CD14-positive monocyte (primary cell): ENCODE measurements at regions not wholly inside any gene's neighbourhood (a gene's known extent, or its start where the extent isn't known, plus 50 kb on each side); places are given as distances from the start of the nearest gene placed in this dataset.

ENCODE experiments used
- DNase-seq, 3 donors: peaks; one replicate each; pipeline ENCODE4 v3.0.0-alpha.2; 2011 to 2022
- H2AFZ ChIP-seq: 2 replicates; pipeline ENCODE4 v1.6.0; 2012; ENCODE audit warnings: mild to moderate bottlenecking, low read depth, low read length, inconsistent platforms; ENCODE audit not compliant: insufficient read depth, poor library complexity, severe bottlenecking
- H3K27ac ChIP-seq, 2 donors: 1 replicate in 1 of 2; 2 replicates in 1 of 2; pipeline ENCODE4 v1.5.1; 2012 to 2013; ENCODE audit warnings: low read length in 2 of 2, control low read depth in 1 of 2, inconsistent platforms in 1 of 2, low read depth in 1 of 2, mild to moderate bottlenecking in 1 of 2
- H3K27me3 ChIP-seq, 2 donors: one replicate each; pipeline versions ENCODE4 v1.6.0 to v1.6.1; 2011 to 2013; ENCODE audit warnings: low read length in 2 of 2; ENCODE audit not compliant: control insufficient read depth in 2 of 2, insufficient read depth in 2 of 2
- H3K36me3 ChIP-seq, 2 donors: replicated peaks in 1 of 2; 1 replicate in 1 of 2; 2 replicates in 1 of 2; pipeline versions ENCODE4 v1.5.1 to v1.6.1; 2012 to 2013; ENCODE audit warnings: low read length in 2 of 2, control low read depth in 1 of 2, inconsistent platforms in 1 of 2, mild to moderate bottlenecking in 1 of 2; ENCODE audit not compliant: insufficient read depth in 2 of 2, control insufficient read depth in 1 of 2
- H3K4me1 ChIP-seq, 2 donors: 1 replicate in 1 of 2; 2 replicates in 1 of 2; pipeline versions ENCODE4 v1.5.1 to v1.6.1; 2012 to 2013; ENCODE audit warnings: low read length in 2 of 2, control low read depth in 1 of 2, inconsistent platforms in 1 of 2, mild to moderate bottlenecking in 1 of 2, moderate library complexity in 1 of 2; ENCODE audit not compliant: insufficient read depth in 2 of 2, control insufficient read depth in 1 of 2
- H3K4me2 ChIP-seq: replicated peaks from 2 replicates; pipeline ENCODE3; 2012; ENCODE audit warnings: low read length, moderate library complexity, mild to moderate bottlenecking; ENCODE audit not compliant: poor library complexity, severe bottlenecking; ENCODE audit errors: extremely low read depth
- H3K4me3 ChIP-seq, 3 experiments: fragments of 200-600 bp in 1 of 3; sonication (generic) in 1 of 3; replicated peaks in 1 of 3; 1 replicate in 2 of 3; 2 replicates in 1 of 3; pipeline ENCODE4 v1.5.1; 2011 to 2013; ENCODE audit warnings: low read length in 3 of 3, mild to moderate bottlenecking in 3 of 3, control low read depth in 2 of 3, low read depth in 2 of 3, inconsistent platforms in 1 of 3, moderate library complexity in 1 of 3
- H3K79me2 ChIP-seq: 2 replicates; pipeline ENCODE4 v1.6.0; 2012; ENCODE audit warnings: mild to moderate bottlenecking, control low read depth, inconsistent platforms, low read length, moderate library complexity; ENCODE audit not compliant: insufficient read depth
- H3K9ac ChIP-seq: 2 replicates; pipeline ENCODE4 v1.6.0; 2017; ENCODE audit warnings: low read length, mild to moderate bottlenecking; ENCODE audit not compliant: insufficient read depth, poor library complexity, severe bottlenecking
- H3K9me3 ChIP-seq, 2 donors: replicated peaks in 1 of 2; 1 replicate in 1 of 2; 2 replicates in 1 of 2; pipeline versions ENCODE4 v1.5.1 to v1.6.1; 2012 to 2013; ENCODE audit warnings: low read length in 2 of 2, control low read depth in 1 of 2; ENCODE audit not compliant: control insufficient read depth in 1 of 2, insufficient read depth in 1 of 2
- H4K20me1 ChIP-seq: 2 replicates; pipeline ENCODE4 v1.6.0; 2012; ENCODE audit warnings: mild to moderate bottlenecking, low read length, control low read depth, moderate library complexity; ENCODE audit not compliant: insufficient read depth
- H3K27ac Mint-ChIP-seq, 7 donors: one replicate each; pipeline ENCODE4 v1.8.0; 2020; ENCODE audit warnings: mild to moderate bottlenecking in 7 of 7, mixed read lengths in 7 of 7, moderate library complexity in 6 of 7, inconsistent platforms in 2 of 7
- H3K27me3 Mint-ChIP-seq, 3 donors: one replicate each; pipeline ENCODE4 v1.8.0; 2021 to 2022; ENCODE audit warnings: low read depth in 3 of 3, mild to moderate bottlenecking in 3 of 3, mixed read lengths in 3 of 3, moderate library complexity in 3 of 3, inconsistent platforms in 1 of 3
- H3K36me3 Mint-ChIP-seq, 2 donors: one replicate each; pipeline ENCODE4 v1.8.0; 2020; ENCODE audit warnings: mixed read lengths in 2 of 2, inconsistent platforms in 1 of 2, mild to moderate bottlenecking in 1 of 2
- H3K4me1 Mint-ChIP-seq: one replicate; pipeline ENCODE4 v1.8.0; 2020; ENCODE audit warnings: mild to moderate bottlenecking, mixed read lengths
- H3K4me3 Mint-ChIP-seq, 2 donors: one replicate each; pipeline ENCODE4 v1.8.0; 2020; ENCODE audit warnings: mild to moderate bottlenecking in 2 of 2, mixed read lengths in 2 of 2, moderate library complexity in 1 of 2
- H3K9me3 Mint-ChIP-seq, 7 donors: one replicate each; pipeline ENCODE4 v1.8.0; 2020 to 2022; ENCODE audit warnings: mixed read lengths in 7 of 7, mild to moderate bottlenecking in 6 of 7, moderate library complexity in 6 of 7, inconsistent platforms in 2 of 7
- CTCF ChIP-seq: fragments of 200-600 bp; IDR thresholded peaks from one replicate; pipeline ENCODE4 v1.8.0; 2022; ENCODE audit warnings: antibody characterized with exemption, mild to moderate bottlenecking
- WGBS: methylation state at CpG from one replicate; pipeline ENCODE4 v1.1.5; 2013; ENCODE audit warnings: missing lambda C conversion rate; ENCODE audit not compliant: insufficient coverage; 5-methylcytosine and 5-hydroxymethylcytosine counted together
- intact Hi-C, 2 donors: fragments of 100-400 bp; cut with micrococcal nuclease; formaldehyde crosslinking; loops; one replicate each; pipeline versions ENCODE4 v1.15.0 to v1.15.1; 2023

- peaks cover 0 to 5% of the 10 kb centered on the region in 2 donors for H3K9me3 ChIP-seq
- Mint-ChIP-seq H3K4me3 (no peak overlapping the region), H3K27ac (no peak overlapping the region), H3K36me3 (no peaks in the 10 kb centered on the region), H3K4me1 (no peaks in the 10 kb centered on the region), H3K9me3 (peaks cover under 1 to 5% (median 3%) of the 10 kb centered on the region in 7 donors), H3K27me3 (no peaks in the 10 kb centered on the region)
- H3K36me3 ChIP-seq: no peaks in the 10 kb centered on the region
- intact Hi-C loops: no loop called here
- no peaks in the 10 kb centered on the region for H3K4me1 ChIP-seq
- no peak overlapping the region for H3K27ac ChIP-seq
- TF ChIP-seq CTCF: no peak
- 89% methylated on average over 1 of the region's 1 CpG for whole genome bisulfite sequencing
- H3K9ac ChIP-seq: no peak overlapping the region
- H3K4me2 ChIP-seq: no peak overlapping the region
- no peak overlapping the region for H2AFZ ChIP-seq
- no peak for DNase-seq
- H3K27me3 ChIP-seq: no peaks in the 10 kb centered on the region
- no peaks in the 10 kb centered on the region for H3K79me2 ChIP-seq
- no peaks in the 10 kb centered on the region for H4K20me1 ChIP-seq
- no peak overlapping the region for H3K4me3 ChIP-seq
Measured at GRCh38 chr1:188476606-188477005, 1647.9 kb downstream of the PLA2G4A start.

- no peak overlapping the region for H3K4me2 ChIP-seq
- DNase-seq: no peak
- H3K9me3 ChIP-seq: no peaks in the 10 kb centered on the region
- no peak overlapping the region for H3K27ac ChIP-seq
- Mint-ChIP-seq H3K9me3 (peaks cover 0 to 2% (median 0%) of the 10 kb centered on the region in 7 donors), H3K4me3 (no peak overlapping the region), H3K36me3 (no peaks in the 10 kb centered on the region), H3K27me3 (no peaks in the 10 kb centered on the region), H3K4me1 (no peaks in the 10 kb centered on the region), H3K27ac (no peak overlapping the region)
- no peaks in the 10 kb centered on the region for H3K36me3 ChIP-seq
- H3K27me3 ChIP-seq: no peaks in the 10 kb centered on the region
- no peak overlapping the region for H3K4me3 ChIP-seq
- H2AFZ ChIP-seq: no peak overlapping the region
- no peaks in the 10 kb centered on the region for H4K20me1 ChIP-seq
- no peak for TF ChIP-seq CTCF
- intact Hi-C loops: no loop called here
- H3K9ac ChIP-seq: no peak overlapping the region
- H3K79me2 ChIP-seq: no peaks in the 10 kb centered on the region
- H3K4me1 ChIP-seq: no peaks in the 10 kb centered on the region
- 60% methylated on average over 1 of the region's 5 CpGs for WGBS
Measured at GRCh38 chr1:188489336-188490112, 1660.8 kb downstream of the PLA2G4A start.
